GM13977 (cell line): ENCODE measurements at regions not wholly inside any gene's neighbourhood (a gene's known extent, or its start where the extent isn't known, plus 50 kb on each side); places are given as distances from the start of the nearest gene placed in this dataset.

Experiments used
- DNase-seq: peaks from one replicate; pipeline ENCODE4 v3.0.0; 2012; ENCODE audit warnings: low spot score
- in situ Hi-C: fragments of 300-500 bp; cut with MboI; formaldehyde crosslinking; loops from one replicate; pipeline ENCODE4 v1.12.0; 2022; ENCODE audit warnings: low sequenced_read_pairs, low pct_unique_long_range_greater_than_20kb, mixed read lengths, inconsistent platforms; ENCODE audit not compliant: unreplicated experiment
- TF ChIP-seq, protein P1 (sequence below): IDR thresholded peaks from 2 replicates; pipeline ENCODE4 v1.5.1; 2012; ENCODE audit warnings: mild to moderate bottlenecking, control low read depth; ENCODE audit not compliant: insufficient read depth; ENCODE audit errors: extremely low read depth, missing control alignments

DNA sequence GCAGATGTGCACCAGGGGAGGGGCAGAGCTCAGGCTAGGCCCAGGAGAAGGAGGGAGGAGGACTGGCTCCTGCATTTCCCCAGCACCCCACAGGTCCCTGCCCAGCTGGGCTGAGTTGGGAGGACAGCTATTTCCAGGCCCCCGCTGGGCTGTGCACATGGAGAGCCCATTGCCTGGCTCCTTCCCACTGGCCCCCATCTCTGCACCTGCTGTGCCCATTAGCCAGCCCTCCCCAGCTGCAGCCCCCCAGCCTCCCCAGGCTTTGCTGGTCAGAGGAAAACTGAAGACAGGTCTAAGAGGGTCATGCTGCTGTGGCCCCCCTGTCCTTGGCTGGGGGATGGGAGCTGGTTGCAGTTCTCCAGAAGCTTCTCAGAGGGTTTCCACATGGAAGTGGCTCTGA is 81.8 kb upstream of the SHANK2 start:
- DNase-seq = no peak
- in situ Hi-C loops = no loop called here
- TF ChIP-seq, protein P1, sequence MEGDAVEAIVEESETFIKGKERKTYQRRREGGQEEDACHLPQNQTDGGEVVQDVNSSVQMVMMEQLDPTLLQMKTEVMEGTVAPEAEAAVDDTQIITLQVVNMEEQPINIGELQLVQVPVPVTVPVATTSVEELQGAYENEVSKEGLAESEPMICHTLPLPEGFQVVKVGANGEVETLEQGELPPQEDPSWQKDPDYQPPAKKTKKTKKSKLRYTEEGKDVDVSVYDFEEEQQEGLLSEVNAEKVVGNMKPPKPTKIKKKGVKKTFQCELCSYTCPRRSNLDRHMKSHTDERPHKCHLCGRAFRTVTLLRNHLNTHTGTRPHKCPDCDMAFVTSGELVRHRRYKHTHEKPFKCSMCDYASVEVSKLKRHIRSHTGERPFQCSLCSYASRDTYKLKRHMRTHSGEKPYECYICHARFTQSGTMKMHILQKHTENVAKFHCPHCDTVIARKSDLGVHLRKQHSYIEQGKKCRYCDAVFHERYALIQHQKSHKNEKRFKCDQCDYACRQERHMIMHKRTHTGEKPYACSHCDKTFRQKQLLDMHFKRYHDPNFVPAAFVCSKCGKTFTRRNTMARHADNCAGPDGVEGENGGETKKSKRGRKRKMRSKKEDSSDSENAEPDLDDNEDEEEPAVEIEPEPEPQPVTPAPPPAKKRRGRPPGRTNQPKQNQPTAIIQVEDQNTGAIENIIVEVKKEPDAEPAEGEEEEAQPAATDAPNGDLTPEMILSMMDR = no peak

DNA sequence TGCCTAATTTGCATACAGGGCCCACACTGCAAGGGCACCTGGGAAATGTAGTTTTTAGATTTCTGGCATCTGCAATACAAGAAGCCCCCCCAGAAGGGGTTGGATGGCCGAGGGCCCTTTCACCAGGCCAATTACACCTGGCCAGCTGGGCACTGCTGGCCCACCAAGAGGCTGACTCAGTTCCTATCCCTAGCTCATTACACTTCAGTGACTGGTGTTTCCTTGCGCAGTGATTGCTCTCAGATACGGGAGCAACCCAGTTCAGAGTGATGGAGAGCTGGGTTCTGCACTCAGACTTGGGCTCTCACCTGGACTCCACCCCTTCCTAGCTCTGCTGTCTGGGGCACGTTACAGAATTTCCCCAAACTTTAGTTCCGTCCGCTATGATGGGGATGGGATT is 81.1 kb upstream of the SHANK2 start:
- in situ Hi-C loops = no loop called here
- no peak for DNase-seq
- TF ChIP-seq, protein P1 = no peak

DNA sequence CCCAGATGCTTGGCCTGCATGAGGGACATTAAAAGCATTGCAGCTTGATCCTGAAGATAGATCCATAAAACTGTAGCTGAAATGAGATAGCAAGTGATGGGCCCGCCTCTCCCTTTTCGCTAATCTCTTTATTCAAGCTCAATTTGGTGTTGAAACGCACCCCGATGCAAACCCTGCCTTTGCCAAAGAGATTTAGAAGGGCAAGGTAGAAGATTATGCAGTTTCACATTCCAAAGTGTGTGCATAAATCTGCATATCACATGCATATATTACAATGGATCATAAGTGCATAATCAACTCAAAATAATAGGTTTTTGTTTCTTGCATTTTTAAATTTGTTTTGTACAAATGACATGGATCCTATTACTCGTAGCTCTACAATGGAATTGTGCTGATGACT is 80.1 kb upstream of the SHANK2 start:
- in situ Hi-C loops = no loop called here
- no peak for DNase-seq
- TF ChIP-seq, protein P1 = no peak

DNA sequence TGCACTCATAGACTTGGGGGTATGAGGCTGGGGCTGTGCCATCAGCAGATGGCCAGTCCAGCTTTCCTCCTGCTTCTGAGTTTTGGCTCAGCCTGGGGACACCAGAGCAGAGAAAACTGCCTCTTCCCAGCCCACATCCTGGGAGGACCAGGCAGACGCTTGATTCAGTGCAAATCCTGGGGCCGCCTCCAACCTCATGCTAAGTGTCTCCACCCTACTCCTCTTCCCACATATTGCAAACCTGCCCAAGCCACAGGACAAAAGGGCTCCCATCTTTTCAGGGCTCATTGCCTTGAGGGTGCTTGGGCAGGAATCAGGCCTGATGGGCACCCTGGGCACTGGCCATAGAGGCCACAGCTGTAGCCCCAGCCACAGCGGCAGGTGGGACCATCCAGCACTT is 79.7 kb upstream of the SHANK2 start:
- in situ Hi-C loops = no loop called here
- no peak for DNase-seq
- TF ChIP-seq, protein P1 = no peak

DNA sequence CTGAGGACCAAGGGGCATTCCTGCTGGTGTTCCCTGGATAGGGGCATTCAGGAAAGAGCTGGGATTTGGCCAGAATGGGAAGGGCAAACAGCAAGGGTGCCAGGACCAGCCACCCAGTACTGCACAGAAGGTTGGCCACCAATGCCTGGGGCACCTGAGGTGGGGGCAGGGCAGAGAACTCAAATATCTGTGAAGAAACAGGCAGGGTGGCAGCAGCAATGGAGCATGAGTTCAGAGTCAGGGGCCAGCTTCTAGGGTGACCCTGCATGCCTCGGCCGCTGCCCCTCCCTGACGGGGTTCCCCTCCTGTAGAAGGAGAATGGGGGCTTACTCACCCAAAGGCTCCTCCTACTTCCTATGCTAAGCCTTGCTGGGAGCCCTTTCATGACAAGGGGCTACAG is 79.3 kb upstream of the SHANK2 start:
- in situ Hi-C loops = no loop called here
- TF ChIP-seq, protein P1 = no peak
- DNase-seq = no peak

DNA sequence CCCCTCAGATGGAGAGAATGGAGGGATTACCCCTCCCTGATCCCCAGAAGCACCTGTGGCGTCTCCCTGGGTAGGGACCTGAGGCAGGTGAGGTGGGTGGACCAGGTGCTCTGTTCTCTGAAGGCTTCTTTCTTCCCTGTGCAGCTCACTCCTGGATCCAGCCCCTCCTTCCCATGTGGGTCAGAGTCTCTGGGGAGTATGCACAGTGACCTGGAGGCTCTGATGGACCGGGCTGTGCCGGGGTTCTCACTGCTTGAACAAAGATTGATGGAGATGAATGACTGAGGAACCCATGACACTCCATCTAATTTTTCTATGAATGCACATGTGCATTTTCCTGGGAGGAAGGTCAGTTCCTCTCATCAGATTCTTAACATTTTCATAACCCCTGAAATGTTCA is 78.6 kb upstream of the SHANK2 start:
- in situ Hi-C loops = no loop called here
- DNase-seq = no peak
- TF ChIP-seq, protein P1 = no peak

DNA sequence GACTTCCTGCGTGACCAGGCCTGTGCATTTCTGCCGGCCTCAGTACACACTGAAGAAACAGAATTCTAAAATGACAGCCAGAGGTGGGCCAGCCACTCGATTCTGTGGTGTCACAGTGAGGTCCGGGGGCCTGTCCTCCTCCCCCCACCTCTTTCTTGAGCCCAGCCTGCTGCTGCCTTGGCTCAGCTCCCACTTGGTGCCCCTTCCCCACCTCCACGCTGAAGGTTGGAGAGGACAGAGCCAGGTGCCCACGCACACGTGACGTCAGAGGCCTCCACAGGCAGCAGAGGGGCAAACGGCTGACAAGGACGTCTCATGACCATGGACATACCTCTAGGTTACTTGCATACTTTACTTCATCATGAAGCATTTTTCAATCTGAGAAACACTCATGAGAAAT is 78.0 kb upstream of the SHANK2 start:
- in situ Hi-C loops = no loop called here
- TF ChIP-seq, protein P1 = no peak
- no peak for DNase-seq
